NCI-H1436 (cell line): ENCODE measurements at regions not wholly inside any gene's neighbourhood (a gene's known extent, or its start where the extent isn't known, plus 50 kb on each side); places are given as distances from the start of the nearest gene placed in this dataset.

Source experiments
- DNase-seq: peaks from one replicate; lab custom pipeline; 2025; lab: John Stamatoyannopoulos, UW

DNA sequence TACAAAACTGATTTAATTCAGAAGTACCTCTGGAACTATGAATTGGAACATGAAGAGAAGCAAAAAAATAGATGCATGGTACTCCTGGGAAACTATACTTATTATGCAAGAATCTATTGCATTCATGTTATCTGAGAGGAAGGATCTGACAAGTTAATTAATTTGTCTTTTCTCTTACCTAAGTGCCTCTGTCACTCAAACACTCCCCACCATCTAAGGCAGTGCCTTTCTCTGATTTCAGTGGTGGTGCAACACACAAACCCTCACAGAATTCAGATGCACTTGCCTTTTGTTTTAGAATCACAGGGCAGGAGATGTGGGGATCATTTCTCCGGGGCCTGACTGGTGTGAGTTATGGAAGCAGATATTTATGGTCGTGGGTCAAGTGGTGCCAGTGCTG lies 52.5 kb upstream of the C9orf72 start:
- no peak for DNase-seq

DNA sequence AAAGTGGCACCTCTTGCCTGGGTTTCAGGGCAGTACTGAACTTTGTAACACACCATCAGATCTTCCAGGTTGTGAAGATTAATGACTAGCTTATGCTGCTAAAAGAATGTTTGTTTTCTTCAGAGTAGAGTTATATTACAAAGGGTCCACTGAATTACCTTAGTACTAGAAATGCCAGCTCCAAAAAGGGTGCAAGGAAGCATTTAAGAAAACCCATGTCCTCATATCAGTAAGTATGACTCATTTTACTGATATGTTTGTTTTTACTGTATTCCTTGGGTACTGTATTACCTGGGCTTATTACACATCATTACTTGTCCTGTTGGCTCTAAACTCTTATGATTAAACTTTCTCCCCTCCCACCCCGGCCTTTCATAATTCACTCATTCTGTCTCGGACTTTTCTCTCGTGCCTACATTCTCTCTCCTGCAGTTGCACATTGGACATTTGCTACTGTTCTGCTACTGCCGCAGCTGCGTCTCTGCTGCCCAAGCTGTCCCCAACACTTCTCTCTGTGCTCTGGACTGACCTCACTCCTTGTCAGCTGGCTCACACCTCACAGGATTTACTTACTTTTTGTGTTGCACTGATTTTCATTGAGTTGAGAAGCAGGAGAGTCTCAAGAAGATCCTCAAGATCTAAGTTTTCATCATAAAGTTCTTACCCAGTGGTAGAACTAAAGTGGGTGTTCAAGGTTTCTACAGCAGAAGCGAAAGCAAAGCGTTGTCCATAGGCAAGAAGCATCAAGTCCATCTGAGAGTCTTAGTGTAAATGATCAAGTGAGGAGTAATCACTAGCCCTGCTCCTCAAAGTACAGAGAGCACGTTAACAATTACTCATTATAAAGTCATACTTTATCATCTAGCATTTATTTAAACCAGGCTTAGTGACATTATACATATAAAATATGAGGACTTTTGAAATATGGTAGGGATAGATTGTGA lies 53.2 kb upstream of the C9orf72 start:
- no peak for DNase-seq

DNA sequence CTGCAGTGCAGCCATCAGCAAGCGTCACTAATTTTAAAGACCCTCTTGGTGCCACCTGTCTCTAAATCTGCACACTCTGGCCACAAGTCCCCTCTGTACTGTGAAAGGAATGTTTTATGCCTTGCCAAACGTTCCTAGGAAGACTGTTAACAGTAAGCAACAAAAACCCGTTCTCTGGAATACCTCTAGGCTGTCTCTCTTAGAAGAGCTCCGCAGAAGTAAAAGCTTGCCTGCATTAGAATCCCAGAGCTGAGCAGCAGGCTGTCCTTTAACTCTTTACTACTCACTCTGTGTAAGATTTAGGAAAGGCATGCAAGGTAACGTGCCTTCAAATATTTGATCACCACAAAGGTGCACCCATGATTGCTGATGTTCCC lies 53.9 kb upstream of the C9orf72 start:
- DNase-seq: no peak

DNA sequence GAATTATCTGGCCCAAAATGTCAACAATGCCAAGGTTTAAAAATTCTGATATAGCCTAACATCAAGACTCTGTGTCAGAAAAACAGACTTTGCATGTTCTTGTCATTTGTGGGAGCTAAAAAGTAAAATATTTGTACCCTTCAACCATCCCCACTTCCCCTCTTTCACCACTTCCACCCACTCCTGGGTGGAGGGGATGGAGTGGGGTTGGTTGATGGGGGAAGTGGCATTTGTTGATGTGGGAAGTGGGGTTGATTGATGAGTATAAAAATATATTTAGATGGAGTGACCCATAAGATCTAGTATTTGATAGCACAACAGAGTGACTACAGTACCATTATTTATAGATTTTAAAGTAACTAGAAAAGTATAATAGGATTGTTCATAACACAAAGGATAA lies 55.0 kb upstream of the C9orf72 start:
- no peak for DNase-seq

DNA sequence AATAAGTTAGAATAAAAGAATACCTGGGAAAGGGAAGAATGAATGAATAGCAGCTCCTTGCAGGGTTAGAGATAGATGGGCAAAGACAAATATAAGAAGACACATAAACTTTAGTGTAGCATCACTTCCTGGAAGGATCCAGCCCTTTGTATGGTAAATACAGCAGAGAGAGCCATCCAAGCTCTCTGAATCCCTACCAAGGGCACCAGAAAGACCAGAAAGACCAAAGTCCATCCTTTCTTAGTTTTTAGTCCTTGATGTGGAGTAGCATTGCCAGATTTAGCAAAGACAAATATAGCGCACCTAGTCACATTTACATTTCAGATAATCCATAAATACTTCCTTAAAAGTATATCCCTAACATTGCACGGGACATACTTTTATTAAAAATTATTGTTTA lies 56.1 kb upstream of the C9orf72 start:
- DNase-seq: no peak

DNA sequence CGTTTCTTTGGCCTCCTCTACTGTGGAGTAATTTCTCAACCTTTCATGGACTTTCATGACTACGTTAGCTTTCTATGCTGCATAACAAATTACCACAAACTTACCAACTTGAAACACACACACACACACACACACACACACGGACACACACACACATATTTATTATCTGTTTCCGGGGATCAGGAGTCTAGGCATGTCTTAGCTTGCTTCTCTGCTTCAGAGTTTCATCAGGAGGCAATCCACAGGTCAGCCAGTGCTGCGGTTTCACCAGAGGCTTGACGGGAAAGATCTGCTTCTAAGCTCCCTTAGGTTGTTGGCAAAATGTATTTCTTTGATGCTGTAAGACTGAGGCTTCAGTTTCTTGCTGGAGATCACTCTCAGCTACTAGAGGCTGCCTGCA lies 59.0 kb upstream of the C9orf72 start:
- no peak for DNase-seq

DNA sequence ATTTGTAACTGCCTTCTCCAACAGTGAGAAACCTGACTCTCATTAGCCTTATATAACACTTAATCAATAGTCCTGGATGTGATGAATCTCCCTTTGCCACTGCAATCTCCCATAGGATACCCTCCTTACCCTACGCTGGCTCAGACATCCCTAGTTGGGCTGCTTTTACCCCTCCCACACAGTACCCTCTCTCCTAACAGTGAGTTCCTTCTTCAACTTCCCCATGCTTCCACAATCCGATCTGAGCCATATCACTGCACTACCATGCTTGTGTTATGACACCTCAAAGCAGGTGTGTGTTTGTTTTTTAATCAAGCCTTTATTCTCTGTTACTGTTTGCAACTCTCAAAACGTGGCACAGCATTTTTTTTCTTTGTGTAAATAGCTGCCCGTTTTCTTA lies 60.5 kb upstream of the C9orf72 start:
- DNase-seq: no peak

DNA sequence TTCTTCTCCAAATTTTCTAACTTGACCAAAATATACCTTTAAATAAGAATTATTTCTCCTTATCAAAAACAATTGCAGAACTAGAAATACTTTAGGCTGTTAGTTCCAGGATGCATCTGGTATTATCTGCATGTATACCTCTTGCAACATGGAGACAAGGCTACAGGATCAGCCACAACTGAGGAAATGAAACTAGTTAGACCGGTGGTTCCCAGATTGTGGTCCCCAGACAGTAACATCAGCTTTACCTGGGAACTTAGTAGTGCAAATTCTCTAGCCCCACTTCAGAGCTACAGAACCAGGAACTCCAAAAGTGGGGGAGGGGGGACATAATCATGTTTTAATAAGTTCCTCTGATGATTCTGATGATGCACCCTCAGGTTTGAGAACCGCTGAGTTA lies 61.6 kb upstream of the C9orf72 start:
- no peak for DNase-seq

DNA sequence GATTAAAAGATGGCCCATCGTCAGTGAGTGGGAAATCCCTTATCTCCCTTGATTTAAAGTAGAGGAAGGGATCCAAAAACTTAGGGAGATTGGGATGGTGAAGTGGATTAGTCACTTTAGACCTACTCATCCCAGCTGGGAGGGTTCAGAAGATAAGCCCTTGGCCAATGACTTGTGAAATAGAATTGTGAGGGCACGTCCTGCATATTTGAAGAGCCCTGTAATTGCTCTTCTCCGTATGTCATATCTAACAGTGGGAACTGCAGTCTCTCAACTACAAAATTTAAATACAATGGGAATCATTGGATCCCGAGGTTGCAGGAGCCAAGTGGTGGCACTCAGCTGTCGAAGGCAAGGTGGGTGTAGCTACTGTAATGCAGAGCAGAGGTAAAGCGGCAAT lies 65.4 kb upstream of the C9orf72 start:
- DNase-seq: no peak

DNA sequence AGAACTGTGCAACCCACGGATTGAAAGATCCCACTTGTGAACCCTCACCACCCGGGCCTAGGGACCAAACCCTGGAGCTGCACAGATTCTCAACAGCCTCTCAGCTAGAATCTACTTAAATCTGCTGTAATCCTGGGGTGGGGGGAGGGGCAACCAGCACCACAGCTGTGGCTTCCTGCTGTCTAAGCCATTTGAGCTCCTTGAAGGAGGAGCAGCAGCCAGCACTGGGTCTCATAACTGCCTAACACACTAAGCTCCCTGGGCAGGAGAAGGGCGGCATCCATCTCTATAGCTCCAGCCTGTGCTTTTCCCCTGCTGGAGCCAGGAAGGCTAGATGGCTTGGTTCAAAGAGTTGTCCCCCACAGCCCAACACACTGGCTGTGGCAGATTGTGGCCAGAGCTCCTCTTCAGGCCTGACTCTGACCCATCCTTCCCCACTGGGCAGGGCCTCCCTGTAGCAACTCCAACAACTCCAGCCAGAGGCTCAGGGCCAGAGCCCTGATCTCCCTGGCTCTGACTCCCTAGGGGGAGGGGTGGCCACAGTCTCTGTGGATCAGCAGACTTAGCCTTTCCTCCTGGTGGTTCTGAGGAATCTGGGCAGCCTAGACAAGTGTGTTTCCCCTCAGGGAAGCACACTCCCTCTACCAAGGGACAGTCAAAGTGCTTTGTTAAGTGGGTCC lies 72.0 kb upstream of the C9orf72 start:
- no peak for DNase-seq

DNA sequence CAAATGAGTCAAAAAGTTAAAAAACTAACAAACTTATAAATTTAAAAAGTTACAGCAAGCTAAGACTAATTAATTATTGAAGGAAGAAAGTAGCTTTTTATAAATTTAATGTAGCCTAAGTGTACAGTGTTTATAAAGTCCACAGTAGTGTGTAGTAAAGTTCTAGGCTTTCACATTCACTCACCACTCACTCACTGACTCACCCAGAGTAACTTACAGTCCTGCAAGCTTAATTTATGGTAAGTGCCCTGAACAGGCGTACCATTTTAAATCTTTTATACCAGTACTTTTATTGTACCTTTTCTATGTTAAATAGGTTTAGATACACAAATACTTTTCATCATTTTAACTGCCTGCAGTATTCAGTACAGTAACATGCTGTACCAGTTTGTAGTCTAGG lies 80.0 kb upstream of the C9orf72 start:
- no peak for DNase-seq

DNA sequence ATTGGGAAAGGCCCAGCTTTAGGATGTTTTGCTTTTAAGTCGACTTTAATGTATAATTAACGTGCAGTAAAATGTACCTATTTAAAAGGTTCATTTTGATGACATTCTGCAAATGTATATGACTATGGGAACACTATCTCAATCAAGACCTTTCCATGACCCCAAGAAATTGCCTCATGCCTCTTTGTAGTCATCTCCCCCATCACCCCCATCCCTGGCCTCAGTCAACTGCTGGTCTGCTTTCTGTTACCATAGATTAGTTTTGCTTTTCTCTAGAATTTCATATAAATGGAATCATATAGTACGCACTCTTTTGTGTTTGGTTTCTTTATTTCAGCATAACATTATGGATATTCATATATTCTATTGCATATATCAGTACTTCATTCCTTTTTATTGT lies 80.7 kb upstream of the C9orf72 start:
- no peak for DNase-seq

DNA sequence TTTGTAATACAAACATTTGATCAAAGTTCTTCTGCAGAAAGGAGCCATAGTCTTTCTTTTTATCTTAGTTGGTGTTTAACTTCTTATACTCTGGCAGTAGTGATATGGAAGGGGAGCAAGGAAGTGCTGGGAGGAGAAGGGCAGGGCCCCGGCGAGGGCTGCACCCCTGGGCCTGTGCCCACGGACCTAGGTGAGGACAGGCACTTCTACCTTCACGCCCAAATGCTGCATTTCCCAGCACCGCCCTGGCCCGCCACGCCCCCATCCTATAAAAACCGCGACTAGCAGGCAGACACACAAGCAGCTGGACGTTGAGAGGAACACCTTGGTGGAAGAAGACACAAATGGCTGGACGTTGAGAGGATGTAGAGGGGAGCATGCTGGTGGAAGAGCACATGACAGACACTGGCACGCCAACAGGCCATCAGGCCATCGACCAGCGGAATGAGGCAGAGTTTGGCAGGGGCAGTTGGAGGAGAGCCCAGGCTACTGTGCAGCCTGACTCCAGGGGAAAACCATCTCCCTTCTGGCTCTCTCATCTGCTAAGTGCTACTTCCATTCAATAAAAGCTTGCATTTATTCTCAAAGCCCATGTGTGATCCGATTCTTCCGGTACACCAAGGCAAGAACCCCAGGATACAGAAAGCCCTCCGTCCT lies 81.5 kb upstream of the C9orf72 start:
- DNase-seq: no peak

DNA sequence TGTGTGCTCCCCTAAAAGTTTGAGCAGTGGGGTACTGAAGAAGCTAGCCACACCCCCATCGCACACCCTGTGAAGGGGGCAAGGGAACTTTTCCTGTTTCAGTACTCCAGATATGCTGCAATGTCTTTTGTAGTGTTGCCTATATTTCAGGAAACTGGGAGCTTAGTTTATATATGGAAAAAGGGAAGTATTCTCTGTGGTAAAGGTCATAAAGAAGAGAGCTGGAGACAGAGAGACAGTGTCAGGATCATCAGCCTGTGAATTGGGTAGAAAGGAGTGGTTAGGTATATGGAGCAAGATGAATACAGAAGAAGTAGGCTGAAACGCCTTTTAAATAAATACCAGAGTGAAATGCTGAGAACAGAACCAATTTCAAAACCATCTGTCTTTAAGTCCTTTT lies 82.2 kb upstream of the C9orf72 start:
- no peak for DNase-seq

DNA sequence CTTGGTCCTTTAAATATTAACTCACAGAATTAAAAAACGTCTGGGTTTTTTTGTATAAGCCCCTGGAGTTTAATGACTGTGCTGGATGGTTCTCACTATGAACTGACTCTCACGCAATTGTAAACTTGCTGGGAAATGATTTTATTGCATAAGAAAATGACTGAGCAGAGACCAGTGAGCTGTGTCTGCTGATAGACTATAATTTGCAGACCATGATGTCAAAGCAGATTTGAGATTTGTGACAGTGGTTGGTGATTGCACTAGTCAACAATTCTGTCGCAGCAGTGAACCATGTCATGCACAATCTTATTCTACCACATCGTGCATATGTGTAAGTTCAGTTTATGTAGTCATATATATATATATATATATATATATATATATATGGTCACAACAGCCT lies 85.7 kb upstream of the C9orf72 start:
- no peak for DNase-seq

DNA sequence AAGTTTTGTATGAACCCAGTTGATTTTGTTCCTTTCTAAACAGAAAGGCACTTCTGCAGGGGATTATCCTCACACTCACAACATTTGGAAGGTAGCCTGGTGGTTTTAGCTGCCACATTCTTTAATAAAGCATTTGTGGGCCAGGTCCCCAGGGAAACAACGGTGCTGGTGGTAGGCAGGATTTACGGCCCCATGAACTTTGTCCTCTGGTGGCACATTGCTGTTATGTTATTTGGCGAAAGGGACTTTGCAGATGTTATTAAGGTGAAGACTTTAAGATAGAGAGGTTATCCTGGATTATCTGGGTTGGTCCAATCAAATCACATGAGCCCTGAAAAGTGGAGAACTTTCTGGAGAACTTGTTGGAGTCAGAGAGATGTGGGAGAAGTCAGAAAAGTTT lies 86.3 kb upstream of the C9orf72 start:
- DNase-seq: no peak

DNA sequence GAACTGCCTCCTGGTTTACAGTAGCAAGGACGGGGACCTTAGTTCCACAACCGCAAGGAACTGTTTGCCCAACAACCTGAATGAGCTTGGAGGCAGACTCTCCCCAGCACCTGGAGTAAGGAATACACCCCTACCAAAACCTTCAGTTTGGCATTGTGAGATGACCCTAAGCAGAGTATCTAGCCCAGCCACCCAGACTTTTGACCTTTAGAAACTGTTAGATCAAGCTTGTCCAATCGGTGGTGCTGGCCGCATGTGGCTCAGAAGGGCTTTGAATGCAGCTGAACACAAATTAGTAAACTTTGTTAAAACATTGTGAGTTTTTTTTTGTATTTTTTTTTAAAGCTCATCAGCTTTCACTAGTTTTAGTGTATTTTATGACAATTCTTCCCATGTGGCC lies 86.9 kb upstream of the C9orf72 start:
- DNase-seq: no peak

DNA sequence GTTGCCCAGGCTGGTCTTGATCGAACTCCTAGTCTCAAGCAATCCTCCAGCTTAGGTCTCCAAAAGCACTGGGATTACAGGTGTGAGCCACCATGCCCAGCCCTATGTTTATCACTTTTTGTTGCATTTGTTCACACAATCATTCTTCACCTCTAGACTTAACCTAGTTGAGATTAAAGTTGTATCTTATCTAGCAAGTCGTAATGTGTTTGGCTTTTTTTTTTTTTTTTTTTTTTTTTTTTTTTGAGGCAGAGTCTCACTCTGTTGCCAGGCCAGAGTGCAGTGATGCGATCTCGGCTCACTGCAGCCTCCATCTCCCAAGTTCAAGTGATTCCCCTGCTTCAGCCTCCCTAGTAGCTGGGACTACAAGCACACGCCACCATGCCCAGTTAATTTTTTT lies 90.2 kb upstream of the C9orf72 start:
- no peak for DNase-seq

DNA sequence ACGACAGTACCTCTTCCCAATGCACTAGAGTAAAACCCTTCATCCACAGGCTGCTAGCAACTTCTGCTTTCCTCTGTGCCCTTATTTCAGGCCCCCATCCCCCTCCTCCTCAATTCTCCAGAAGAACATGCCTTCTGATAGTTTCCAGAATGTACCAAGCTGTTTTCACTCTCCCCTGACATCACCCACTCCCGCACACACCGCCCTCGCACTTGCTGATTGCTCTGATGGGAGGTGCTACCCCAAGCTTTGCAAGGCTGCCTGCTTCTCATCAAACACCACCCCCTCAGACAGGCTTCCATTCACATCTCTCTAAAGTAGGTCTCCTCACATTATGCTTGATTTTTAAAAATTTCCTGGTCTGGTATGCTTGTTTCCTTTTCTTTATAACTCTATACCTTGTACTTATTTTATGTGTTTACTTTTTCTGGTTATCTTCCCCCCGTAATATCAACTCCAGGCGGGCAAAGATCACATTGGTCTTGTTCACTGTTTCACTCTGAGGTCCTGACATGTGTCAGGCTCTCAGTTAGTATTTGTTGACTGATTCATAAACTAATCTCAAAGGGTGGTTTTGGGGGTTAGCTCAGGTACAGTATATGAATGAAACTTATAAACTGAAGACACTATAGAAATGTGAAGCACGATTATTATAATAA lies 91.0 kb upstream of the C9orf72 start:
- DNase-seq: no peak

DNA sequence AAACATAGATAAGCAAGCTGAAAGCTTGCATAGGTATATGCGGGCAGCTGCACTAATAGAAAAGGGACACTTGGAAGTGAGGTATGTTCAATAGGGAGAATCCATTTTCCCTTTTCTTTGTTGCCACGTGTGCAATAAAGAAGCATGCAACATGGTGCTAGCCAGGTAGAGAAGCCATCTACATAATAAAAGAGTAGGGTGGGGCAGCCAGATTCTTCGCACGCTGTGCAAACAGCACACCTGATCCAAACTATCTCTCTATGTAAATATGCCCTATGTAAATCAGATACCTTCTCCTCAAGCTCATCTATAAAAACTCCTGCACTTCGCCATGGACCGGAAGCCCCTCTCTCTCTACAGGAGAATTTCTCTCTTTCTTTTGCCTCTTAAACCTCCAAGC lies 91.9 kb upstream of the C9orf72 start:
- DNase-seq: no peak

DNA sequence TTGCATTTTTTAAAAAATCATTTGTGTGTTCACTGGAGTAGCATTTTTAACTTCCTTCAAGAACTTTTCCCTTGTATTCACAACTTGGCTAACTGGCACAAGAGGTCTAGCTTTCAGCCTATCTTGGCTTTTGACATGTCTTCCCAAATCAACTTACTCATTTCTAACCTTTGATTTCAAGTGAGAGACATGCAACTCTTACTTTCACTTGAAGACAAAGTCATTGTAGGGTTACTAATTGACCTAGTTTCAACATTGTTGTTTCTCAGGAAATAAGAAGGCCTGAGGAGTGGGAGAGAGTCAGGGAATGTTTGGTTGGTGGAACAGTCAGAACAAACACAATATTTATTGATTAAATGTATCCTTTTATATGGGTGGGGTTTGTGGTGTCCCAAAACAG lies 95.0 kb upstream of the C9orf72 start:
- DNase-seq: no peak

DNA sequence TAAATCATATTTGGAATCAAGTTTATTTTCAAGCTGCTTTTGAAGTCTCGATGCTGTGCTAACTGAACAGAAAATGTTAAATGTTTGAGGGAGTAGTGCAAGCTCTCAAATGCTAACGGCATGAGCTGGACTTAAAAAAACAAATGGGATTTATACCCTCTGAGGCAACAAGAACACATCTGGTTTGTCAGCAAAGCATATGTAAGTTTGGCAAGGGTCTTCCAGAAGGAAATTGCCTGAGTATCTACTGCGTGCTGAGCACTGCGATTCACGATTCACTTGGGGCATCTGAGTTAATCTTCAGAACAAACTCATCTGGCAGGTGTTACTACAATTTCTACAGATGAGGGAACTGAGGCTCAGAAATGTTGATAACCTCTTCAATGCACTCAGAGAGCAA lies 98.4 kb upstream of the C9orf72 start:
- no peak for DNase-seq

DNA sequence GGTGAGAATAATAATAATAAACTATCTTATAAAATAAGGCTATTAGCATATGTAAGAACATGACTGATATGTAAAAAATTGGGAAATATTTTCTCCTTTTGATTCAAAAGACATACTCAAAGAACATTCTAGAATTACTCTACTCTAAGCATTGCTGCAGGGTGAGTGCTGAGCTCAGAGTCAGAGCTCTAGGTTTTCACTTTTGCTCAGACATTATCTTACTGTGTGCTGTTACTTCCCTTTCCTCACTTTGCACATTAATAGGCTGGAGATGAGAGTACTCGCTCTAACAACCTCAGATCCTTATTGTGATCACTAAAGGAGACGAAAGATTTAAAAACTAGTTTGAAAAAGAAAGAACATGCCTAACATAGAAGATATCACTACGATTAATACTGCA lies 99.4 kb upstream of the C9orf72 start:
- no peak for DNase-seq
